K562 (cell line): ENCODE measurements at regions not wholly inside any gene's neighbourhood (a gene's known extent, or its start where the extent isn't known, plus 50 kb on each side); places are given as distances from the start of the nearest gene placed in this dataset.

Experiments
- ATAC-seq: fragments of 200-7000 bp; cut with Tn5 transposase; 3 replicates; pipeline ENCODE4 v1.9.1; 2020; ENCODE audit warnings: moderate library complexity
- BruUV-seq: library from RNA; stranded (reverse); fragments of 400-500 nt; replicated peaks from 2 replicates; lab custom pipeline; 2021; lab: Mats Ljungman, UMichigan
- CTCF ChIA-PET: fragments of 300-600 bp; formaldehyde crosslinking; extraction: SDS; loops from one replicate; lab custom pipeline; 2021; ENCODE audit warnings: low intra/inter-chr PET ratio; lab: Yijun Ruan, JAX
- POLR2A ChIA-PET: fragments of 300-600, 350-650 bp; sonication (Branson Sonifier 250); formaldehyde crosslinking; extraction: SDS; loops from one replicate; lab custom pipeline; 2021; ENCODE audit warnings: antibody characterized with exemption, inconsistent platforms; lab: Yijun Ruan, JAX
- DNase-seq, 4 experiments: peaks; one replicate each; pipeline versions ENCODE4 v3.0.0 to v3.0.0-alpha.2; 2011 to 2018; ENCODE audit warnings: low spot score in 3 of 4, mixed read lengths in 3 of 4; ENCODE audit errors: extremely low read depth in 1 of 4
- FAIRE-seq: peaks from 2 replicates; lab custom pipeline; 2011; peaks lifted over from hg19 to GRCh38; lab: Jason Lieb, UNC
- H2AFZ ChIP-seq: 2 replicates; pipeline ENCODE4 v1.6.0; 2011; ENCODE audit warnings: low read depth, low read length, control low read depth, inconsistent platforms
- H3K27ac ChIP-seq: fragments of 200-600 bp; 3 replicates; pipeline ENCODE4 v1.8.0; 2011; ENCODE audit warnings: low read depth, mild to moderate bottlenecking, control low read depth, inconsistent platforms, low read length, moderate library complexity, mixed read lengths; ENCODE audit errors: extremely low read depth
- H3K27me3 ChIP-seq, 2 experiments: fragments of 300-600 bp in 1 of 2; 2 replicates in 1 of 2; 3 replicates in 1 of 2; pipeline versions ENCODE4 v1.6.0 to v1.8.0; 2011; ENCODE audit warnings: inconsistent platforms in 2 of 2, low read length in 2 of 2, mild to moderate bottlenecking in 1 of 2, mixed read lengths in 1 of 2, moderate library complexity in 1 of 2; ENCODE audit not compliant: control insufficient read depth in 2 of 2, insufficient read depth in 2 of 2
- H3K36me3 ChIP-seq: fragments of 300-600 bp; 3 replicates; pipeline ENCODE4 v1.8.0; 2011; ENCODE audit warnings: mild to moderate bottlenecking, low read length, inconsistent platforms; ENCODE audit not compliant: control insufficient read depth, insufficient read depth
- H3K4me1 ChIP-seq, 2 experiments: fragments of 200-600 bp in 1 of 2; replicated peaks in 1 of 2; 2 replicates in 1 of 2; 3 replicates in 1 of 2; pipeline versions ENCODE4 v1.5.1 to v1.8.0; 2011; ENCODE audit warnings: inconsistent platforms in 2 of 2, low read length in 2 of 2, mild to moderate bottlenecking in 1 of 2, mixed read lengths in 1 of 2, moderate library complexity in 1 of 2; ENCODE audit not compliant: control insufficient read depth in 2 of 2, insufficient read depth in 2 of 2
- H3K4me2 ChIP-seq: 2 replicates; pipeline ENCODE4 v1.6.1; 2011; ENCODE audit warnings: low read length, control low read depth, inconsistent platforms, mixed read lengths; ENCODE audit not compliant: insufficient read depth
- H3K4me3 ChIP-seq: fragments of 200-600 bp; sonication (generic), shearing (Covaris generic); 2 replicates; pipeline ENCODE4 v1.5.1; 2016; ENCODE audit warnings: control low read depth, inconsistent platforms
- H3K79me2 ChIP-seq: fragments of 200-600 bp; 3 replicates; pipeline ENCODE4 v1.8.0; 2011; ENCODE audit warnings: low read length, inconsistent platforms; ENCODE audit not compliant: control insufficient read depth, insufficient read depth
- H3K9ac ChIP-seq, 2 experiments: 2 replicates each; pipeline versions ENCODE4 v1.6.0 to v1.6.1; 2011; ENCODE audit warnings: low read depth in 2 of 2, low read length in 2 of 2, control low read depth in 1 of 2, inconsistent platforms in 1 of 2, mild to moderate bottlenecking in 1 of 2, mixed read lengths in 1 of 2; ENCODE audit not compliant: insufficient read depth in 1 of 2
- H3K9me1 ChIP-seq: one replicate; pipeline ENCODE4 v1.6.0; 2011; ENCODE audit warnings: inconsistent platforms, mild to moderate bottlenecking, low read length, moderate library complexity; ENCODE audit not compliant: control insufficient read depth, insufficient read depth
- H3K9me3 ChIP-seq: replicated peaks from 2 replicates; pipeline ENCODE4 v1.5.1; 2011; ENCODE audit warnings: low read depth, low read length, inconsistent platforms; ENCODE audit not compliant: control insufficient read depth, insufficient read depth
- H4K20me1 ChIP-seq: replicated peaks from 2 replicates; pipeline ENCODE4 v1.6.1; 2011; ENCODE audit warnings: low read length, inconsistent platforms, mixed read lengths; ENCODE audit not compliant: control insufficient read depth, insufficient read depth
- CHCHD3 ChIP-seq: fragments of 250-450 bp; sonication (Bioruptor Pico); IDR thresholded peaks from 2 replicates; pipeline ENCODE4 v2.1.2; 2022; ENCODE audit warnings: mild to moderate bottlenecking
- RFX1 ChIP-seq: fragments of 450-650 bp; IDR thresholded peaks from 2 replicates; pipeline ENCODE4 v1.6.1; 2016; ENCODE audit warnings: mild to moderate bottlenecking, moderate library complexity
- XRCC4 ChIP-seq: IDR thresholded peaks from one replicate; pipeline ENCODE4 v1.6.1; 2011; ENCODE audit not compliant: insufficient read depth, insufficient read length; ENCODE audit errors: extremely low read depth
- WGBS: fragments of 100-300 bp; shearing (Covaris generic); methylation state at CpG from one replicate; pipeline ENCODE4 v1.1.6; 2016; ENCODE audit warnings: low coverage, mixed read lengths; ENCODE audit not compliant: insufficient coverage; ENCODE audit errors: missing lambda C conversion rate; 5-methylcytosine and 5-hydroxymethylcytosine counted together
- in situ Hi-C: fragments of 300-500 bp; cut with MboI; formaldehyde crosslinking; loops from 4 replicates; pipeline ENCODE4 v1.15.0; 2018; ENCODE audit warnings: inconsistent platforms, mixed read lengths
- intact Hi-C: fragments of 100-400 bp; cut with micrococcal nuclease; formaldehyde crosslinking; loops from 2 replicates; pipeline ENCODE4 v1.14.2; 2022

DNA sequence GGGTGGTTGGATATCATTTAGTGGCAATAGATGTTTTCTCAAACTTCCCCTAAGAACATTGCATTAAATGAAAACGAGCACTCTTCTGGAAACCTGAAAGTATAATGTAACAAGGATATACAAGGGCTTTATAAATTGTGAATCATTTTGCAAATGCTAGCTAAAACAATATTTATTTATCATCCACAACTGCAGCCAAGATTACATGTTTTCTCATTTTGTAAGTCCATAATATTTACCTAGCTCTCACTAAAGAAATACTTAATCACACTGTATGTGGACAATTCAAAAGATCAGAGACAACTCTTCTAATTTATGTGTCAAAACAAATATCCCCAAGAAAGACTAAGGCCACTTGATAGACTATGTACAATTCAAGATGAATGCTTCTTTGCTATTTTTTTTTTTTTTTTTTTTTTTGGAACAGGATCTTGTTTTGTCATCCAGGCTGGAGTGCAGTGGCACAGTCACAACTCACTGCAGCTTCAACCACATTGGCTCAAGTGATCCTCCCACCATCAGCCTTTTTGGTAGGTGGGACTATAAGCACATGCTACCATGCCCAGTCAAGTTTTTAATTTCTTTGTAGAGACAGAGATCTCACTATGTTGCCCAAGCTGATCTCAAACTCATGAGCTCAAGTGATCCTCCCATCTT lies 427.7 kb upstream of the THBS1 start:
- Histone ChIP-seq H4K20me1 (no peaks in the 10 kb centered on the region), H3K9me3 (no peaks in the 10 kb centered on the region), H3K4me3 (no peak overlapping the region), H3K4me2 (no peak overlapping the region), H3K27me3 (peaks cover 3 to 4% of the 10 kb centered on the region in 2 experiments; a peak in 2 of 5 replicates), H3K9me1 (no peaks in the 10 kb centered on the region), H3K79me2 (no peaks in the 10 kb centered on the region), H3K4me1 (no peaks in the 10 kb centered on the region; a peak in 1 of 5 replicates), H3K9ac (no peak overlapping the region), H3K27ac (no peak overlapping the region), H2AFZ (no peak overlapping the region), H3K36me3 (no peaks in the 10 kb centered on the region)
- ATAC-seq, result no peak
- no peak for FAIRE-seq
- ChIA-PET CTCF (no interaction called here), POLR2A (interaction anchor here (1.2 kb wide), 1 partner anchor 14 kb away, joined by 3 read pairs; no protein-coding TSS in a partner anchor)
- DNase-seq, result no peak
- TF ChIP-seq CHCHD3 (CRISPR knock-in tag) (no peak), RFX1 (no peak)
- in situ Hi-C loops (no loop called here), intact Hi-C loops (no loop called here)
- WGBS, result 0% methylated on average over 1 of the region's 1 CpG
- BruUV-seq, result no TSS peak

DNA sequence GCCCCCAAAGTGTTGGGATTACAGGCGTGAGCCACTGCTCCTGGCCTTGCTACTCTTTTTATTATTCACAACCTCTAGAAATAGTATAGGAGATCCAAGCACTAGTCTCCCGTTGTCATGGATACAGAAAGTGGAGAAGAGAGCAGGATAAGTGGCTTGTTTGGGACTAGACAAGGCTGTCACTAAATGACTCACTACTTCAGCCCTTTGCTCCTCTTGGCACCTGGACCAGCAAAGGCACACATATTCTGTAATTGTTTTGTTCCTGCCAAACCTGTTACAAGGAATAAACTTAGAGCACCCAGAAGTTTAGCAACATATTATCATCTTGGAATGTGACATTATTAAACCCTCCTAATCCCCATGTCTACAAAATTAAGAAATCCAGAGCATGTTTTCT lies 427.2 kb upstream of the THBS1 start:
- DNase-seq, result no peak
- Histone ChIP-seq H3K79me2 (no peaks in the 10 kb centered on the region), H3K4me3 (no peak overlapping the region), H3K4me2 (no peak overlapping the region), H3K9me3 (no peaks in the 10 kb centered on the region), H4K20me1 (no peaks in the 10 kb centered on the region), H3K36me3 (no peaks in the 10 kb centered on the region), H3K9me1 (no peaks in the 10 kb centered on the region), H2AFZ (no peak overlapping the region), H3K9ac (no peak overlapping the region), H3K27me3 (peaks cover 3 to 4% of the 10 kb centered on the region in 2 experiments; a peak in 2 of 5 replicates), H3K4me1 (no peaks in the 10 kb centered on the region; a peak in 1 of 5 replicates), H3K27ac (no peak overlapping the region)
- FAIRE-seq, result no peak
- ChIA-PET CTCF (no interaction called here), POLR2A (interaction anchor here (1.2 kb wide), 1 partner anchor 14 kb away, joined by 3 read pairs; no protein-coding TSS in a partner anchor)
- in situ Hi-C loops (no loop called here), intact Hi-C loops (no loop called here)
- TF ChIP-seq XRCC4 (no peak), RFX1 (peak; percentile 66)
- no TSS peak for BruUV-seq
- 3% methylated on average over 2 of the region's 2 CpGs for WGBS
- ATAC-seq, result no peak
